HepG2 (cell line): ENCODE measurements at regions not wholly inside any gene's neighbourhood (a gene's known extent, or its start where the extent isn't known, plus 50 kb on each side); places are given as distances from the start of the nearest gene placed in this dataset.

Experiments
- ATAC-seq: fragments of 200-7000 bp; cut with Tn5 transposase; 3 replicates; pipeline ENCODE4 v1.9.1; 2020; ENCODE audit warnings: mild to moderate bottlenecking, moderate library complexity
- BruUV-seq: library from RNA; stranded (reverse); fragments of 400-500 nt; replicated peaks from 2 replicates; lab custom pipeline; 2021; lab: Mats Ljungman, UMichigan
- CTCF ChIA-PET: fragments of 300-600 bp; formaldehyde crosslinking; extraction: SDS; loops from one replicate; lab custom pipeline; 2021; ENCODE audit warnings: low total read pairs, inconsistent platforms, low intra/inter-chr PET ratio; lab: Yijun Ruan, JAX
- POLR2A ChIA-PET: fragments of 350-600 bp; sonication (Branson Sonifier 250); formaldehyde crosslinking; loops from one replicate; lab custom pipeline; 2020; ENCODE audit warnings: antibody characterized with exemption, inconsistent platforms; lab: Yijun Ruan, JAX
- DNase-seq: peaks from one replicate; pipeline ENCODE4 v3.0.0-alpha.2; 2015; ENCODE audit warnings: low spot score
- FAIRE-seq: peaks from 3 replicates; lab custom pipeline; 2011; peaks lifted over from hg19 to GRCh38; lab: Jason Lieb, UNC
- H2AFZ ChIP-seq: one replicate; pipeline ENCODE4 v1.6.1; 2011; ENCODE audit warnings: low read length, inconsistent platforms
- H3K27ac ChIP-seq: fragments of 300-600 bp; 3 replicates; pipeline ENCODE4 v1.8.0; 2011; ENCODE audit warnings: mixed run types, mild to moderate bottlenecking, mixed read lengths, low read length, inconsistent platforms; ENCODE audit not compliant: insufficient read depth; ENCODE audit errors: extremely low read length
- H3K27me3 ChIP-seq, 2 experiments: fragments of 200-600 bp in 1 of 2; 2 replicates in 1 of 2; 3 replicates in 1 of 2; pipeline versions ENCODE4 v1.6.0 to v1.8.0; 2011; ENCODE audit warnings: low read length in 2 of 2, mild to moderate bottlenecking in 2 of 2, moderate library complexity in 2 of 2, inconsistent platforms in 1 of 2; ENCODE audit not compliant: insufficient read depth in 2 of 2, control insufficient read depth in 1 of 2
- H3K36me3 ChIP-seq, 2 experiments: fragments of 200-600 bp in 1 of 2; replicated peaks in 1 of 2; 2 replicates in 1 of 2; 3 replicates in 1 of 2; pipeline versions ENCODE4 v1.5.1 to v1.8.0; 2011; ENCODE audit warnings: low read length in 2 of 2, inconsistent platforms in 1 of 2; ENCODE audit not compliant: insufficient read depth in 2 of 2, control insufficient read depth in 1 of 2
- H3K4me1 ChIP-seq: 2 replicates; pipeline ENCODE4 v1.5.1; 2012; ENCODE audit warnings: low read length, inconsistent platforms; ENCODE audit not compliant: insufficient read depth
- H3K4me2 ChIP-seq: 2 replicates; pipeline ENCODE4 v1.6.0; 2011; ENCODE audit warnings: low read depth, low read length, inconsistent platforms
- H3K4me3 ChIP-seq, 3 experiments: fragments of 200-600 bp in 1 of 3; sonication (generic), shearing (Covaris generic) in 1 of 3; replicated peaks in 1 of 3; 2 replicates each; pipeline ENCODE4 v1.5.1; 2011 to 2016; ENCODE audit warnings: low read length in 3 of 3, inconsistent platforms in 2 of 3, low read depth in 2 of 3, mild to moderate bottlenecking in 2 of 3, control low read depth in 1 of 3, mixed read lengths in 1 of 3; ENCODE audit not compliant: insufficient read depth in 1 of 3
- H3K79me2 ChIP-seq: one replicate; pipeline ENCODE4 v1.6.1; 2011; ENCODE audit warnings: low read length, inconsistent platforms; ENCODE audit not compliant: insufficient read depth
- H3K9ac ChIP-seq: 2 replicates; pipeline ENCODE4 v1.6.0; 2011; ENCODE audit warnings: mild to moderate bottlenecking, low read depth, low read length, inconsistent platforms; ENCODE audit not compliant: insufficient read depth
- H3K9me3 ChIP-seq: 2 replicates; pipeline ENCODE4 v1.5.1; 2012; ENCODE audit warnings: mild to moderate bottlenecking, low read length
- H4K20me1 ChIP-seq: 2 replicates; pipeline ENCODE4 v1.6.0; 2011; ENCODE audit warnings: inconsistent platforms, mild to moderate bottlenecking, low read length, moderate library complexity; ENCODE audit not compliant: insufficient read depth
- ADNP ChIP-seq: sonication (generic); formaldehyde crosslinking; IDR thresholded peaks from 2 replicates; pipeline ENCODE4 v1.4.0; 2020; ENCODE audit warnings: missing genetic modification reagents
- BORCS8-MEF2B ChIP-seq: sonication (generic); formaldehyde crosslinking; IDR thresholded peaks from 2 replicates; pipeline ENCODE4 v1.8.0; 2022; ENCODE audit warnings: mild to moderate bottlenecking, missing genetic modification reagents
- CBFB ChIP-seq: sonication (generic); formaldehyde crosslinking; IDR thresholded peaks from 2 replicates; pipeline ENCODE4 v1.4.0; 2020; ENCODE audit warnings: missing genetic modification reagents
- IRF9 ChIP-seq: sonication (generic); formaldehyde crosslinking; IDR thresholded peaks from 2 replicates; pipeline ENCODE4 v1.8.0; 2022; ENCODE audit warnings: missing genetic modification reagents, mild to moderate bottlenecking, borderline replicate concordance
- KAT2B ChIP-seq: fragments of 150-350 bp; IDR thresholded peaks from 2 replicates; pipeline ENCODE4 v1.6.1; 2014; ENCODE audit warnings: low read depth, low read length, borderline replicate concordance
- KLF11 ChIP-seq: IDR thresholded peaks from 2 replicates; pipeline ENCODE4 v1.6.1; 2016; ENCODE audit warnings: missing compliant biosample characterization
- KLF12 ChIP-seq: sonication (generic); formaldehyde crosslinking; IDR thresholded peaks from 2 replicates; pipeline ENCODE4 v1.4.0; 2020; ENCODE audit warnings: missing genetic modification reagents, borderline replicate concordance
- KLF13 ChIP-seq: sonication (generic); formaldehyde crosslinking; IDR thresholded peaks from 2 replicates; pipeline ENCODE4 v1.4.0; 2020; ENCODE audit warnings: mild to moderate bottlenecking, missing genetic modification reagents
- MTA3 ChIP-seq: sonication (generic); formaldehyde crosslinking; IDR thresholded peaks from 2 replicates; pipeline ENCODE4 v1.4.0; 2020; ENCODE audit warnings: missing genetic modification reagents
- NKX3-1 ChIP-seq: sonication (generic); formaldehyde crosslinking; IDR thresholded peaks from 2 replicates; pipeline ENCODE4 v1.5.0; 2020; ENCODE audit warnings: missing genetic modification reagents
- POGZ ChIP-seq: sonication (generic); formaldehyde crosslinking; IDR thresholded peaks from 2 replicates; pipeline ENCODE4 v1.4.0; 2020; ENCODE audit warnings: mild to moderate bottlenecking, missing genetic modification reagents
- SIX4 ChIP-seq: sonication (generic); formaldehyde crosslinking; IDR thresholded peaks from 2 replicates; pipeline ENCODE4 v1.4.0; 2020; ENCODE audit warnings: missing genetic modification reagents
- SKIL ChIP-seq: sonication (generic); formaldehyde crosslinking; IDR thresholded peaks from 2 replicates; pipeline ENCODE4 v1.8.0; 2022; ENCODE audit warnings: missing genetic modification reagents, mild to moderate bottlenecking, moderate library complexity, borderline replicate concordance
- THRA ChIP-seq: sonication (generic); formaldehyde crosslinking; IDR thresholded peaks from 2 replicates; pipeline ENCODE4 v1.4.0; 2020; ENCODE audit warnings: missing genetic modification reagents, borderline replicate concordance
- ZFP37 ChIP-seq: sonication (generic); formaldehyde crosslinking; IDR thresholded peaks from 2 replicates; pipeline ENCODE4 v1.4.0; 2020; ENCODE audit warnings: missing genetic modification reagents, borderline replicate concordance
- ZFY ChIP-seq: sonication (generic); formaldehyde crosslinking; IDR thresholded peaks from 2 replicates; pipeline ENCODE4 v1.4.0; 2020; ENCODE audit warnings: missing genetic modification reagents
- ZNF234 ChIP-seq: sonication (generic); formaldehyde crosslinking; conservative IDR thresholded peaks from 2 replicates; pipeline ENCODE4 v1.5.1; 2020; ENCODE audit warnings: mild to moderate bottlenecking, missing genetic modification reagents
- ZNF337 ChIP-seq: sonication (generic); formaldehyde crosslinking; IDR thresholded peaks from 2 replicates; pipeline ENCODE4 v1.5.1; 2020; ENCODE audit warnings: missing genetic modification reagents, low read depth, mild to moderate bottlenecking, borderline replicate concordance
- ZNF33A ChIP-seq: sonication (generic); formaldehyde crosslinking; IDR thresholded peaks from 2 replicates; pipeline ENCODE4 v1.5.1; 2020; ENCODE audit warnings: missing genetic modification reagents, mild to moderate bottlenecking, moderate library complexity, borderline replicate concordance
- WGBS: methylation state at CpG from one replicate; pipeline ENCODE4 v1.1.6; 2017; ENCODE audit warnings: low lambda C conversion rate; 5-methylcytosine and 5-hydroxymethylcytosine counted together
- in situ Hi-C: cut with HindIII; loops from 2 replicates; pipeline ENCODE4 v1.10.0; 2017; ENCODE audit warnings: low pct_unique_long_range_greater_than_20kb; ENCODE audit not compliant: extremely low pct_ligation_motif_present
- intact Hi-C: fragments of 100-400 bp; cut with micrococcal nuclease; formaldehyde crosslinking; loops from one replicate; pipeline ENCODE4 v1.10.0; 2022; ENCODE audit not compliant: unreplicated experiment

GRCh38 chr1:10924030-10924429, 88.4 kb upstream of the TARDBP start:
- FAIRE-seq (no peak), ATAC-seq (no peak)
- 44% methylated on average over 4 of the region's 4 CpGs for WGBS

More at GRCh38 chr1:10924030-10924429, 88.4 kb upstream of the TARDBP start:
- no peaks in the 10 kb centered on the region for H4K20me1 ChIP-seq
- intact Hi-C loops, result no loop called here
- no peaks in the 10 kb centered on the region for H3K36me3 ChIP-seq
- POLR2A ChIA-PET, result no interaction called here
- H3K9ac ChIP-seq, result no peak overlapping the region
- H2AFZ ChIP-seq, result no peak overlapping the region
- H3K4me3 ChIP-seq, result no peak overlapping the region
- CTCF ChIA-PET, result no interaction called here
- no peak overlapping the region for H3K27ac ChIP-seq
- 0 out of 2 replicates have a peak, but pooled peaks cover 4% of the 10 kb centered on the region for H3K9me3 ChIP-seq
- H3K4me1 ChIP-seq, result 0 out of 2 replicates have a peak, but pooled peaks cover 5% of the 10 kb centered on the region
- H3K79me2 ChIP-seq, result no peaks in the 10 kb centered on the region
- DNase-seq, result no peak
- H3K4me2 ChIP-seq, result no peak overlapping the region
- no peaks in the 10 kb centered on the region for H3K27me3 ChIP-seq
- BruUV-seq, result no TSS peak
- TF ChIP-seq ZNF337 (CRISPR knock-in tag), result no peak
- TF ChIP-seq MTA3 (CRISPR knock-in tag), result no peak
- TF ChIP-seq ADNP (CRISPR knock-in tag), result no peak
- no peak for TF ChIP-seq POGZ (CRISPR knock-in tag)
- no peak for TF ChIP-seq IRF9 (CRISPR knock-in tag)
- TF ChIP-seq ZNF234, result no peak
- no peak for TF ChIP-seq KAT2B
- no peak for TF ChIP-seq SIX4 (CRISPR knock-in tag)
- TF ChIP-seq NKX3-1 (CRISPR knock-in tag), result no peak
- TF ChIP-seq ZNF33A, result no peak
- no peak for TF ChIP-seq ZFY (CRISPR knock-in tag)
- no peak for TF ChIP-seq THRA (CRISPR knock-in tag)
- TF ChIP-seq KLF11 (CRISPR knock-in tag), result no peak
- no peak for TF ChIP-seq CBFB (CRISPR knock-in tag)
- no peak for TF ChIP-seq ZFP37
- TF ChIP-seq SKIL, result no peak
- no peak for TF ChIP-seq KLF13 (CRISPR knock-in tag)
- TF ChIP-seq BORCS8-MEF2B (CRISPR knock-in tag), result no peak
- TF ChIP-seq KLF12 (CRISPR knock-in tag), result no peak
- TF ChIP-seq, all 625 proteins: peak for 0
- in situ Hi-C loops, result no loop called here
